Tibial artery (tissue), 4 donors: ENCODE measurements at regions not wholly inside any gene's neighbourhood (a gene's known extent, or its start where the extent isn't known, plus 50 kb on each side); places are given as distances from the start of the nearest gene placed in this dataset.
"Not testable (repeated sequence)": the region's sequence is repeated elsewhere in the genome, so short reads cannot be mapped to it uniquely, and the experiment has no call there.

Source experiments
- DNase-seq, 2 donors: peaks; one replicate each; pipeline ENCODE4 v3.0.0-alpha.2; 2019
- H3K27ac ChIP-seq, 2 donors: fragments of 200-600 bp; sonication (generic) in 1 of 2; 1 replicate in 1 of 2; 2 replicates in 1 of 2; pipeline ENCODE4 v1.5.1; 2018 to 2019; ENCODE audit warnings: mild to moderate bottlenecking in 1 of 2
- H3K27me3 ChIP-seq, 2 donors: fragments of 200-600 bp; sonication (generic) in 1 of 2; one replicate each; pipeline versions ENCODE4 v1.5.1 to v1.6.0; 2016 to 2019
- H3K36me3 ChIP-seq, 3 donors: fragments of 200-600 bp; sonication (generic) in 2 of 3; one replicate each; pipeline ENCODE4 v1.5.1; 2016 to 2019; ENCODE audit warnings: mild to moderate bottlenecking in 2 of 3
- H3K4me1 ChIP-seq, 4 donors: fragments of 200-600 bp; sonication (generic) in 2 of 4; 1 replicate in 3 of 4; 2 replicates in 1 of 4; pipeline ENCODE4 v1.5.1; 2016 to 2019
- H3K4me3 ChIP-seq, 2 donors: fragments of 200-600 bp; sonication (generic) in 1 of 2; 1 replicate in 1 of 2; 2 replicates in 1 of 2; pipeline ENCODE4 v1.5.1; 2018 to 2019; ENCODE audit warnings: mild to moderate bottlenecking in 2 of 2
- H3K9me3 ChIP-seq, 3 donors: fragments of 200-600 bp; sonication (generic) in 1 of 3; one replicate each; pipeline ENCODE4 v1.5.1; 2016 to 2019
- CTCF ChIP-seq, 2 experiments: fragments of 200-600 bp in 1 of 2; fragments of 450-650 bp in 1 of 2; IDR thresholded peaks; one replicate each; pipeline ENCODE4 v1.5.1; 2017 to 2019; ENCODE audit warnings: antibody characterized with exemption in 2 of 2, mild to moderate bottlenecking in 1 of 2, moderate library complexity in 1 of 2
- intact Hi-C: fragments of 100-400 bp; cut with DNase I; formaldehyde crosslinking; loops from one replicate; pipeline ENCODE4 v1.15.0; 2023; ENCODE audit warnings: low total_unique reads

GRCh38 chr2:133644846-133645245, 76.6 kb upstream of the NCKAP5 start:
- intact Hi-C loops = no loop called here
- TF ChIP-seq CTCF (IDR thresholded peaks at IDR 0.05) = no peak
- no peak overlapping the region for H3K27ac ChIP-seq
- no peak overlapping the region for H3K4me3 ChIP-seq
- no peaks in the 10 kb centered on the region for H3K36me3 ChIP-seq
- H3K4me1 ChIP-seq = peaks cover 0 to 11% (median 0%) of the 10 kb centered on the region in 4 donors
- no peaks in the 10 kb centered on the region for H3K27me3 ChIP-seq
- H3K9me3 ChIP-seq = peaks cover 0 to 5% (median 0%) of the 10 kb centered on the region in 3 donors
- no peak for DNase-seq

GRCh38 chr2:133647386-133647785, 79.1 kb upstream of the NCKAP5 start:
- DNase-seq, H3K27me3 ChIP-seq, intact Hi-C loops, H3K4me3 ChIP-seq, H3K36me3 ChIP-seq, H3K27ac ChIP-seq, H3K9me3 ChIP-seq, H3K4me1 ChIP-seq: not testable (repeated sequence)

GRCh38 chr2:133651861-133652260, 83.6 kb upstream of the NCKAP5 start:
- peaks cover 0 to 13% (median 2%) of the 10 kb centered on the region in 4 donors for H3K4me1 ChIP-seq
- H3K36me3 ChIP-seq = no peaks in the 10 kb centered on the region
- intact Hi-C loops = no loop called here
- peaks cover 0 to 7% (median 0%) of the 10 kb centered on the region in 3 donors for H3K9me3 ChIP-seq
- no peak overlapping the region for H3K27ac ChIP-seq
- no peak for DNase-seq
- no peak for TF ChIP-seq CTCF (IDR thresholded peaks at IDR 0.05)
- no peak overlapping the region for H3K4me3 ChIP-seq
- no peaks in the 10 kb centered on the region for H3K27me3 ChIP-seq

GRCh38 chr2:133652398-133652797, 84.1 kb upstream of the NCKAP5 start:
- no peak for DNase-seq
- peaks cover 0 to 13% (median 2%) of the 10 kb centered on the region in 4 donors for H3K4me1 ChIP-seq
- H3K4me3 ChIP-seq = no peak overlapping the region
- peaks cover 0 to 7% (median 0%) of the 10 kb centered on the region in 3 donors for H3K9me3 ChIP-seq
- no peak overlapping the region for H3K27ac ChIP-seq
- H3K36me3 ChIP-seq = no peaks in the 10 kb centered on the region
- H3K27me3 ChIP-seq = no peaks in the 10 kb centered on the region
- no peak for TF ChIP-seq CTCF (IDR thresholded peaks at IDR 0.05)
- intact Hi-C loops = no loop called here

GRCh38 chr2:133653056-133653455, 84.8 kb upstream of the NCKAP5 start:
- Histone ChIP-seq H3K9me3 (peaks cover 0 to 7% (median 0%) of the 10 kb centered on the region in 3 donors), H3K4me3 (no peak overlapping the region), H3K36me3 (no peaks in the 10 kb centered on the region), H3K27ac (no peak overlapping the region), H3K27me3 (no peaks in the 10 kb centered on the region), H3K4me1 (peaks cover 0 to 13% (median 2%) of the 10 kb centered on the region in 4 donors)
- intact Hi-C loops = no loop called here
- no peak for TF ChIP-seq CTCF (IDR thresholded peaks at IDR 0.05)
- DNase-seq = no peak

- Histone ChIP-seq H3K27me3 (no peaks in the 10 kb centered on the region), H3K4me3 (no peak overlapping the region), H3K9me3 (peaks cover 0 to 1% (median 0%) of the 10 kb centered on the region in 3 donors), H3K27ac (no peak overlapping the region), H3K36me3 (no peaks in the 10 kb centered on the region), H3K4me1 (peaks cover 0 to 13% (median 2%) of the 10 kb centered on the region in 4 donors)
- TF ChIP-seq CTCF (IDR thresholded peaks at IDR 0.05) = no peak
- DNase-seq = no peak
- intact Hi-C loops = no loop called here
These were observed 86.7 kb upstream of the NCKAP5 start for GRCh38 chr2:133654949-133655348.
